OCI-LY7 (cell line): ENCODE measurements at regions not wholly inside any gene's neighbourhood (a gene's known extent, or its start where the extent isn't known, plus 50 kb on each side); places are given as distances from the start of the nearest gene placed in this dataset.

Experiments used
- BruUV-seq: library from RNA; stranded (reverse); fragments of 400-500 nt; replicated peaks from 2 replicates; lab custom pipeline; 2021; lab: Mats Ljungman, UMichigan
- CTCF ChIA-PET: fragments of 300-600 bp; sonication (Branson Sonifier 250); formaldehyde crosslinking; loops from one replicate; lab custom pipeline; 2022; ENCODE audit warnings: antibody characterized with exemption; ENCODE audit not compliant: unreplicated experiment; lab: Charles Lee
- POLR2A ChIA-PET: fragments of 300-600 bp; sonication (Branson Sonifier 250); formaldehyde crosslinking; loops from one replicate; lab custom pipeline; 2022; ENCODE audit warnings: antibody characterized with exemption; lab: Charles Lee
- DNase-seq: peaks from one replicate; pipeline ENCODE4 v3.0.0-alpha.2; 2015; ENCODE audit warnings: low spot score
- H2AFZ ChIP-seq: fragments of 200-600 bp; sonication (generic), shearing (Covaris generic); 2 replicates; pipeline ENCODE4 v1.6.1; 2014; ENCODE audit warnings: mild to moderate bottlenecking, antibody characterized with exemption, low read length, moderate library complexity
- H3K27ac ChIP-seq: fragments of 200-600 bp; sonication (generic); 2 replicates; pipeline ENCODE4 v1.5.1; 2014; ENCODE audit warnings: mixed run types, low read depth, mild to moderate bottlenecking, moderate library complexity, low read length, inconsistent platforms; ENCODE audit not compliant: poor library complexity, severe bottlenecking
- H3K36me3 ChIP-seq: fragments of 200-600 bp; sonication (generic); 2 replicates; pipeline ENCODE4 v1.6.1; 2014; ENCODE audit warnings: mild to moderate bottlenecking, antibody characterized with exemption, low read length, moderate library complexity, mixed read lengths; ENCODE audit not compliant: insufficient read depth
- H3K4me1 ChIP-seq: fragments of 200-600 bp; sonication (generic); 2 replicates; pipeline ENCODE4 v1.5.1; 2014; ENCODE audit warnings: mild to moderate bottlenecking, low read length; ENCODE audit not compliant: insufficient read depth, poor library complexity, severe bottlenecking
- H3K4me2 ChIP-seq: fragments of 200-600 bp; sonication (generic); 2 replicates; pipeline ENCODE4 v1.6.1; 2014; ENCODE audit warnings: mild to moderate bottlenecking, low read length
- H3K4me3 ChIP-seq: fragments of 200-600 bp; sonication (generic); 2 replicates; pipeline ENCODE4 v1.5.1; 2014; ENCODE audit warnings: mild to moderate bottlenecking, low read depth, low read length; ENCODE audit not compliant: poor library complexity, severe bottlenecking
- H3K79me2 ChIP-seq: fragments of 200-600 bp; sonication (generic); 2 replicates; pipeline ENCODE4 v1.6.1; 2016; ENCODE audit warnings: low read depth, mild to moderate bottlenecking, low read length, moderate library complexity, mixed read lengths; ENCODE audit not compliant: insufficient read depth
- H3K9me2 ChIP-seq: fragments of 200-600 bp; sonication (generic); 2 replicates; pipeline ENCODE4 v1.6.1; 2016; ENCODE audit warnings: mild to moderate bottlenecking, low read length, mixed read lengths; ENCODE audit not compliant: insufficient read depth
- H3K9me3 ChIP-seq: fragments of 200-600 bp; sonication (generic); 2 replicates; pipeline ENCODE4 v1.6.1; 2014; ENCODE audit warnings: mild to moderate bottlenecking, mixed run types, low read length, mixed read lengths
- H4K20me1 ChIP-seq: fragments of 200-600 bp; sonication (generic); 2 replicates; pipeline ENCODE4 v1.6.1; 2014; ENCODE audit warnings: mild to moderate bottlenecking, antibody characterized with exemption, low read length, moderate library complexity, mixed read lengths; ENCODE audit not compliant: insufficient read depth
- CTCF ChIP-seq: fragments of 200-600 bp; sonication (generic); conservative IDR thresholded peaks from 2 replicates; pipeline ENCODE4 v1.5.1; 2014; ENCODE audit warnings: mild to moderate bottlenecking, antibody characterized with exemption, low read length, moderate library complexity, mixed read lengths
- EZH2phosphoT487 ChIP-seq: fragments of 200-600 bp; sonication (generic); IDR thresholded peaks from 2 replicates; pipeline ENCODE4 v1.6.1; 2018; ENCODE audit warnings: low read depth, borderline replicate concordance, mild to moderate bottlenecking, mixed run types, antibody characterized with exemption, low read length, moderate library complexity, mixed read lengths
- intact Hi-C: fragments of 100-400 bp; cut with micrococcal nuclease; formaldehyde crosslinking; loops from one replicate; pipeline ENCODE4 v1.10.0; 2022; ENCODE audit not compliant: unreplicated experiment

GRCh38 chr17:15882058-15882720, 62.7 kb upstream of the ADORA2B start:
- BruUV-seq = no TSS peak
- POLR2A ChIA-PET = interaction anchor here (0.6 kb wide), 1 partner anchor 52 kb away, joined by 3 read pairs; no protein-coding TSS in a partner anchor

GRCh38 chr17:15882777-15883176, 62.2 kb upstream of the ADORA2B start:
- Histone ChIP-seq H3K9me2 (no peaks in the 10 kb centered on the region), H4K20me1 (no peaks in the 10 kb centered on the region), H3K9me3 (no peaks in the 10 kb centered on the region), H3K36me3 (no peaks in the 10 kb centered on the region), H3K4me1 (no peaks in the 10 kb centered on the region), H3K79me2 (no peaks in the 10 kb centered on the region), H3K4me2 (no peak overlapping the region), H2AFZ (no peak overlapping the region), H3K4me3 (no peak overlapping the region), H3K27ac (no peak overlapping the region)
- DNase-seq = no peak
- TF ChIP-seq EZH2phosphoT487 = no peak
- no peak for TF ChIP-seq CTCF
- BruUV-seq = no TSS peak
- ChIA-PET POLR2A (no interaction called here), CTCF (no interaction called here)
- intact Hi-C loops = no loop called here

More at GRCh38 chr17:15882058-15882720, 62.7 kb upstream of the ADORA2B start:
- no peaks in the 10 kb centered on the region for H3K79me2 ChIP-seq
- intact Hi-C loops = no loop called here
- no peaks in the 10 kb centered on the region for H3K9me3 ChIP-seq
- H3K9me2 ChIP-seq = no peaks in the 10 kb centered on the region
- H2AFZ ChIP-seq = no peak overlapping the region
- TF ChIP-seq CTCF = no peak
- TF ChIP-seq EZH2phosphoT487 = no peak
- no peaks in the 10 kb centered on the region for H4K20me1 ChIP-seq
- H3K4me2 ChIP-seq = no peak overlapping the region
- no peaks in the 10 kb centered on the region for H3K36me3 ChIP-seq
- no peak overlapping the region for H3K4me3 ChIP-seq
- no peak overlapping the region for H3K27ac ChIP-seq
- no peak for DNase-seq
- no peaks in the 10 kb centered on the region for H3K4me1 ChIP-seq
- CTCF ChIA-PET = no interaction called here

- ChIA-PET POLR2A (no interaction called here), CTCF (no interaction called here)
- Histone ChIP-seq H4K20me1 (no peaks in the 10 kb centered on the region), H3K27ac (no peak overlapping the region), H3K4me2 (no peak overlapping the region), H2AFZ (no peak overlapping the region), H3K9me3 (no peaks in the 10 kb centered on the region), H3K9me2 (no peaks in the 10 kb centered on the region), H3K4me3 (no peak overlapping the region), H3K4me1 (no peaks in the 10 kb centered on the region), H3K36me3 (no peaks in the 10 kb centered on the region), H3K79me2 (no peaks in the 10 kb centered on the region)
- intact Hi-C loops = no loop called here
- no peak for TF ChIP-seq EZH2phosphoT487
- no peak for TF ChIP-seq CTCF
- BruUV-seq = no TSS peak
- DNase-seq = no peak
Measured at GRCh38 chr17:15883617-15884111, 61.3 kb upstream of the ADORA2B start.
